ENCODE measurements at regions not wholly inside any gene's neighbourhood (a gene's known extent, or its start where the extent isn't known, plus 50 kb on each side); places are given as distances from the start of the nearest gene placed in this dataset.

GRCh38 chr6:43852350-43852864, 82.4 kb downstream of the VEGFA start:
- Histone ChIP-seq H3K27me3 (replicated peaks; ENCODE audit: insufficient read depth) (no peaks in the 10 kb centered on the region), H3K27ac (no peak overlapping the region), H3K36me3 (no peaks in the 10 kb centered on the region), H3K4me3 (no peak overlapping the region), H3K4me1 (replicated peaks) (no peaks in the 10 kb centered on the region), H3K9me3 (no peaks in the 10 kb centered on the region)
- intact Hi-C loops (cut with DNase I) = no loop called here
- 93% methylated on average over 4 of the region's 4 CpGs for WGBS
- no peak for DNase-seq (ENCODE audit: low spot score)
- TF ChIP-seq POLR2AphosphoS5 (IDR thresholded peaks at IDR 0.05) (no peak), POLR2A (IDR thresholded peaks at IDR 0.05) (no peak), CTCF (IDR thresholded peaks at IDR 0.05) (no peak)

GRCh38 chr6:43851204-43851865, 81.3 kb downstream of the VEGFA start:
- TF ChIP-seq POLR2A (IDR thresholded peaks at IDR 0.05) (no peak), POLR2AphosphoS5 (IDR thresholded peaks at IDR 0.05) (no peak), CTCF (IDR thresholded peaks at IDR 0.05) (no peak)
- WGBS = 78% methylated on average over 8 of the region's 10 CpGs
- Histone ChIP-seq H3K27me3 (replicated peaks; ENCODE audit: insufficient read depth) (no peaks in the 10 kb centered on the region), H3K4me1 (replicated peaks) (no peaks in the 10 kb centered on the region), H3K4me3 (no peak overlapping the region), H3K9me3 (no peaks in the 10 kb centered on the region), H3K27ac (no peak overlapping the region), H3K36me3 (no peaks in the 10 kb centered on the region)
- intact Hi-C loops (cut with DNase I) = no loop called here
- no peak for DNase-seq (ENCODE audit: low spot score)

GRCh38 chr6:43850314-43851203, 80.5 kb downstream of the VEGFA start:
- Histone ChIP-seq H3K36me3 (no peaks in the 10 kb centered on the region), H3K27ac (no peak overlapping the region)
- WGBS = 86% methylated on average over 8 of the region's 8 CpGs

GRCh38 chr6:43849844-43850243, 79.8 kb downstream of the VEGFA start:
- WGBS = 79% methylated on average over 5 of the region's 5 CpGs
- Histone ChIP-seq H3K27ac (no peak overlapping the region), H3K36me3 (no peaks in the 10 kb centered on the region), H3K4me3 (no peak overlapping the region), H3K4me1 (replicated peaks) (no peaks in the 10 kb centered on the region), H3K9me3 (no peaks in the 10 kb centered on the region), H3K27me3 (replicated peaks; ENCODE audit: insufficient read depth) (no peaks in the 10 kb centered on the region)
- intact Hi-C loops (cut with DNase I) = no loop called here
- no peak for DNase-seq (ENCODE audit: low spot score)
- no peak for TF ChIP-seq POLR2AphosphoS5 (IDR thresholded peaks at IDR 0.05)
- TF ChIP-seq CTCF (IDR thresholded peaks at IDR 0.05) = no peak
- TF ChIP-seq POLR2A (IDR thresholded peaks at IDR 0.05) = no peak

More at GRCh38 chr6:43850314-43851203, 80.5 kb downstream of the VEGFA start:
- Histone ChIP-seq H3K9me3 (no peaks in the 10 kb centered on the region), H3K4me1 (replicated peaks) (no peaks in the 10 kb centered on the region), H3K4me3 (no peak overlapping the region), H3K27me3 (replicated peaks; ENCODE audit: insufficient read depth) (no peaks in the 10 kb centered on the region)
- no peak for DNase-seq (ENCODE audit: low spot score)
- TF ChIP-seq POLR2A (IDR thresholded peaks at IDR 0.05) = no peak
- no peak for TF ChIP-seq POLR2AphosphoS5 (IDR thresholded peaks at IDR 0.05)
- no peak for TF ChIP-seq CTCF (IDR thresholded peaks at IDR 0.05)
- intact Hi-C loops (cut with DNase I) = no loop called here

All from prostate gland (tissue), 2 donors.